Prostate gland (tissue), 2 donors: ENCODE measurements at regions not wholly inside any gene's neighbourhood (a gene's known extent, or its start where the extent isn't known, plus 50 kb on each side); places are given as distances from the start of the nearest gene placed in this dataset.

Experiments
- POLR2A ChIP-seq: fragments of 450-650 bp; IDR thresholded peaks from one replicate; pipeline ENCODE4 v1.6.1; 2016; ENCODE audit warnings: antibody characterized with exemption, mild to moderate bottlenecking
- POLR2AphosphoS5 ChIP-seq: sonication (generic); formaldehyde crosslinking; IDR thresholded peaks from one replicate; pipeline ENCODE4 v1.6.1; 2017; ENCODE audit warnings: antibody characterized with exemption
- TF ChIP-seq, protein P1 (sequence below), 4 experiments: fragments of 200-600 bp in 2 of 4; fragments of 450-650 bp in 2 of 4; sonication (generic) in 2 of 4; IDR thresholded peaks; 1 replicate in 3 of 4; 2 replicates in 1 of 4; pipeline ENCODE4 v1.5.1; 2016 to 2019; ENCODE audit warnings: antibody characterized with exemption in 4 of 4, mild to moderate bottlenecking in 2 of 4, moderate library complexity in 2 of 4

DNA sequence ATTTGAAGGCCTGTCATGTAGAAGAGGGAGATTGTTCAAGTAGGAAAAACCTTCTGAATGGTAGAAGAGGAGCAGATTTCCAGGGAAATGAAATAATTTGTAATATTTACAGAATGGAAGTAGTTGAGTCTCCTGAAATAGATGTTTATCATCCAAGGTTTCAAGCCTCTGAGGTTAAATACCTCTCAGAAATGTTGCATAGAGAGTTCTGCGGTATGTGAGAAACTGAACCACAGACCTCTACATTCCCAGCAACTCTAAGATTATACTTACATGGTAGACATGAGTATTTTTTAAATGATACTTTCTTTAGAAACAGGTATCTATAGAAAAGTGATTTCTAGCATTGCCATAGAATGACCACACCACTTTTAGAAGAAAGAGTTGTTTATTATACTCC is 379.8 kb upstream of the FANCL start:
- TF ChIP-seq, protein P1, sequence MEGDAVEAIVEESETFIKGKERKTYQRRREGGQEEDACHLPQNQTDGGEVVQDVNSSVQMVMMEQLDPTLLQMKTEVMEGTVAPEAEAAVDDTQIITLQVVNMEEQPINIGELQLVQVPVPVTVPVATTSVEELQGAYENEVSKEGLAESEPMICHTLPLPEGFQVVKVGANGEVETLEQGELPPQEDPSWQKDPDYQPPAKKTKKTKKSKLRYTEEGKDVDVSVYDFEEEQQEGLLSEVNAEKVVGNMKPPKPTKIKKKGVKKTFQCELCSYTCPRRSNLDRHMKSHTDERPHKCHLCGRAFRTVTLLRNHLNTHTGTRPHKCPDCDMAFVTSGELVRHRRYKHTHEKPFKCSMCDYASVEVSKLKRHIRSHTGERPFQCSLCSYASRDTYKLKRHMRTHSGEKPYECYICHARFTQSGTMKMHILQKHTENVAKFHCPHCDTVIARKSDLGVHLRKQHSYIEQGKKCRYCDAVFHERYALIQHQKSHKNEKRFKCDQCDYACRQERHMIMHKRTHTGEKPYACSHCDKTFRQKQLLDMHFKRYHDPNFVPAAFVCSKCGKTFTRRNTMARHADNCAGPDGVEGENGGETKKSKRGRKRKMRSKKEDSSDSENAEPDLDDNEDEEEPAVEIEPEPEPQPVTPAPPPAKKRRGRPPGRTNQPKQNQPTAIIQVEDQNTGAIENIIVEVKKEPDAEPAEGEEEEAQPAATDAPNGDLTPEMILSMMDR (IDR thresholded peaks at IDR 0.05), result no peak
- no peak for TF ChIP-seq POLR2AphosphoS5
- TF ChIP-seq POLR2A, result no peak
